ENCODE measurements at regions not wholly inside any gene's neighbourhood (a gene's known extent, or its start where the extent isn't known, plus 50 kb on each side); places are given as distances from the start of the nearest gene placed in this dataset.

GRCh38 chr21:27571706-27572105 is 604.8 kb upstream of the ADAMTS5 start:
- Mint-ChIP-seq H3K4me1 (ENCODE audit: low read depth, unreplicated experiment) (peaks cover 39% of the 10 kb centered on the region), H3K4me3 (ENCODE audit: unreplicated experiment) (no peak overlapping the region), H3K27me3 (ENCODE audit: low read depth, unreplicated experiment) (no peaks in the 10 kb centered on the region), H3K36me3 (ENCODE audit: low read depth, unreplicated experiment) (no peaks in the 10 kb centered on the region), H3K27ac (ENCODE audit: unreplicated experiment) (peak overlapping the region; percentile 100), H3K9me3 (ENCODE audit: unreplicated experiment) (no peaks in the 10 kb centered on the region)
- no peaks in the 10 kb centered on the region for H3K79me2 ChIP-seq (ENCODE audit: insufficient read depth, low read length)
- FAIRE-seq, result peak; percentile 98
- TF ChIP-seq EZH2 (IDR thresholded peaks at IDR 0.05; ENCODE audit: insufficient read depth, low read length) (no peak), CTCF (IDR thresholded peaks at IDR 0.05; ENCODE audit: insufficient read depth, low read depth, low read length) (no peak)
- no peaks in the 10 kb centered on the region for H4K20me1 ChIP-seq (ENCODE audit: insufficient read depth, low read length)
- H3K9ac ChIP-seq (ENCODE audit: low read length), result peak overlapping the region; percentile 79
- no peak overlapping the region for H3K4me3 ChIP-seq (ENCODE audit: insufficient read depth, low read depth, low read length)
- no peaks in the 10 kb centered on the region for H3K9me3 ChIP-seq (ENCODE audit: insufficient read depth, low read depth, low read length)
- peak overlapping the region; percentile 65 for H3K4me2 ChIP-seq (ENCODE audit: low read length)
- peaks cover 31% of the 10 kb centered on the region for H3K4me1 ChIP-seq (ENCODE audit: insufficient read depth, low read length)
- peak overlapping the region; percentile 98 for H3K27ac ChIP-seq (ENCODE audit: low read depth, low read length)
- no peaks in the 10 kb centered on the region for H3K27me3 ChIP-seq (ENCODE audit: insufficient read depth, low read length)
- no peak overlapping the region for H2AFZ ChIP-seq (ENCODE audit: low read depth, low read length)
- H3K36me3 ChIP-seq (ENCODE audit: insufficient read depth, low read length), result no peaks in the 10 kb centered on the region
- DNase-seq (ENCODE audit: low read depth), result peak; percentile 81

DNA sequence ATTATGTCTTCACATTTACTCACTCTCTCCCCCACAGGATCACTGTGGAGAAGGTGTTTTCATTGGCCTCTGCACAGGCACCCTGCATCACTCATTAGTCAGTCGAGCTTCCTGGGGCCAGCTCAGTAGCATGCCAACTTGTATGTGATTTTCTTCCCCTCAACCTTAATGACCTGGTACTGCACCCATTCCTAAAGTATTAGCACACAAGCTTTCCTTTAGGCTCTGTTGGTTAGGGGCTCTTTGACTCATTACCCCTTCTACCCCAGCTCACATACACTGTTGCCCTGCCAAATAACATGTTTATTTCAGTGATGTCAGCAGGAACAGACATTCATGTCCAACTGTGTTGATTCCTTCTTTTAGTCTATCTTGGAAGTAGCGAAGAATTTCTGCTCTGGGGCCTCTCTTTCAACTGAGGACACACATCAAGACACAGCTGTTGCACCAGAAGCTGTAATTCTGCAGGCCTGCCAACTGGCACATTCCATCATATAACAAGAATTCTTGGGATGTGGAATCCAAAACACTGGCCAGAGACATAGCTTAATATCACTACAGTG is 603.5 kb upstream of the ADAMTS5 start:
- Histone ChIP-seq H2AFZ (ENCODE audit: low read depth, low read length) (peak overlapping the region; percentile 0), H3K36me3 (ENCODE audit: insufficient read depth, low read length) (no peaks in the 10 kb centered on the region), H3K9ac (ENCODE audit: low read length) (peak overlapping the region; percentile 79), H3K27ac (ENCODE audit: low read depth, low read length) (peak overlapping the region; percentile 98), H3K4me1 (ENCODE audit: insufficient read depth, low read length) (peaks cover 31% of the 10 kb centered on the region), H4K20me1 (ENCODE audit: insufficient read depth, low read length) (no peaks in the 10 kb centered on the region), H3K27me3 (ENCODE audit: insufficient read depth, low read length) (no peaks in the 10 kb centered on the region), H3K79me2 (ENCODE audit: insufficient read depth, low read length) (no peaks in the 10 kb centered on the region), H3K4me3 (ENCODE audit: insufficient read depth, low read depth, low read length) (no peak overlapping the region), H3K9me3 (ENCODE audit: insufficient read depth, low read depth, low read length) (no peaks in the 10 kb centered on the region), H3K4me2 (ENCODE audit: low read length) (peak overlapping the region; percentile 65)
- Mint-ChIP-seq H3K4me1 (ENCODE audit: low read depth, unreplicated experiment) (peaks cover 39% of the 10 kb centered on the region), H3K27ac (ENCODE audit: unreplicated experiment) (peak overlapping the region; percentile 100), H3K27me3 (ENCODE audit: low read depth, unreplicated experiment) (no peaks in the 10 kb centered on the region), H3K9me3 (ENCODE audit: unreplicated experiment) (no peaks in the 10 kb centered on the region), H3K36me3 (ENCODE audit: low read depth, unreplicated experiment) (no peaks in the 10 kb centered on the region), H3K4me3 (ENCODE audit: unreplicated experiment) (no peak overlapping the region)
- TF ChIP-seq EZH2 (IDR thresholded peaks at IDR 0.05; ENCODE audit: insufficient read depth, low read length) (no peak), CTCF (IDR thresholded peaks at IDR 0.05; ENCODE audit: insufficient read depth, low read depth, low read length) (no peak)
- DNase-seq (ENCODE audit: low read depth), result peak; percentile 86
- peak; percentile 94 for FAIRE-seq

DNA sequence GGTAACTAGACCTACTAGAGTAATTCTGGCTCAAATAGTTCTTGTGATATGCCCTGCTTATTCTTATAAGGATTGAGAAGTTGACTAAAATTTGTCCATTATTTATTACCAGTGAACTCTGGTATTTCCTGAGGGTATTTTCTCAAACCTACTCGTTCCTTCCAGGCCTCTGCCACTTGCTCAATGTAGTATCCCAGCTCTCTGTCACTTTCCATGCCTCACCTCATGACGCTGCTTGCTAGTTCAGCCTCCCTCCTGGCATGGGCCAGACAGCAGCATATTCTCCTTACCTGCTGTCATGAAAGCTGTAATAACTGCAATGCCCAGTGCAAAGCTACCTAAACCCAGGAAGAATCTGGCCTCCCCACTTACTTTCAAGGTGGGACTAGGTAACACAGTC is 602.9 kb upstream of the ADAMTS5 start:
- Mint-ChIP-seq H3K9me3 (ENCODE audit: unreplicated experiment) (no peaks in the 10 kb centered on the region), H3K27ac (ENCODE audit: unreplicated experiment) (peak overlapping the region; percentile 100), H3K4me1 (ENCODE audit: low read depth, unreplicated experiment) (peaks cover 39% of the 10 kb centered on the region), H3K36me3 (ENCODE audit: low read depth, unreplicated experiment) (no peaks in the 10 kb centered on the region), H3K27me3 (ENCODE audit: low read depth, unreplicated experiment) (no peaks in the 10 kb centered on the region), H3K4me3 (ENCODE audit: unreplicated experiment) (no peak overlapping the region)
- peak overlapping the region; percentile 79 for H3K9ac ChIP-seq (ENCODE audit: low read length)
- H3K36me3 ChIP-seq (ENCODE audit: insufficient read depth, low read length), result no peaks in the 10 kb centered on the region
- H3K27ac ChIP-seq (ENCODE audit: low read depth, low read length), result peak overlapping the region; percentile 98
- H2AFZ ChIP-seq (ENCODE audit: low read depth, low read length), result peak overlapping the region; percentile 0
- H3K27me3 ChIP-seq (ENCODE audit: insufficient read depth, low read length), result no peaks in the 10 kb centered on the region
- no peaks in the 10 kb centered on the region for H3K79me2 ChIP-seq (ENCODE audit: insufficient read depth, low read length)
- H3K4me1 ChIP-seq (ENCODE audit: insufficient read depth, low read length), result peaks cover 31% of the 10 kb centered on the region
- H3K4me3 ChIP-seq (ENCODE audit: insufficient read depth, low read depth, low read length), result no peak overlapping the region
- H3K9me3 ChIP-seq (ENCODE audit: insufficient read depth, low read depth, low read length), result no peaks in the 10 kb centered on the region
- DNase-seq (ENCODE audit: low read depth) (no peak), FAIRE-seq (peak; percentile 76)
- no peak for TF ChIP-seq EZH2 (IDR thresholded peaks at IDR 0.05; ENCODE audit: insufficient read depth, low read length)
- TF ChIP-seq CTCF (IDR thresholded peaks at IDR 0.05; ENCODE audit: insufficient read depth, low read depth, low read length), result no peak
- H3K4me2 ChIP-seq (ENCODE audit: low read length), result peak overlapping the region; percentile 65
- no peaks in the 10 kb centered on the region for H4K20me1 ChIP-seq (ENCODE audit: insufficient read depth, low read length)
